T-cell (primary cell): ENCODE measurements at regions not wholly inside any gene's neighbourhood (a gene's known extent, or its start where the extent isn't known, plus 50 kb on each side); places are given as distances from the start of the nearest gene placed in this dataset.

ENCODE experiments used
- ATAC-seq, 4 experiments: fragments of 200-7000 bp in 3 of 4; fragments of 150-1000 bp in 1 of 4; cut with Tn5 transposase; replicated peaks in 1 of 4; 1 replicate in 3 of 4; 2 replicates in 1 of 4; pipeline ENCODE4 v1.10.0; 2021; ENCODE audit warnings: moderate library complexity in 3 of 4, mild to moderate bottlenecking in 2 of 4, moderate number of reproducible peaks in 1 of 4
- CTCF ChIA-PET, 2 donors: fragments of 300-600 bp; sonication (Branson Sonifier 250); formaldehyde crosslinking; loops; one replicate each; lab custom pipeline; 2022; ENCODE audit warnings: antibody characterized with exemption in 2 of 2; lab: Charles Lee
- POLR2A ChIA-PET, 2 donors: fragments of 300-600 bp; sonication (Branson Sonifier 250); formaldehyde crosslinking; loops; one replicate each; lab custom pipeline; 2022; ENCODE audit warnings: antibody characterized with exemption in 2 of 2; lab: Charles Lee
- DNase-seq, 35 experiments: peaks; one replicate each; pipeline versions ENCODE4 v3.0.0 to v3.0.0-alpha.2; 2013 to 2023
- H3K27ac ChIP-seq: one replicate; pipeline ENCODE4 v1.5.1; 2013; ENCODE audit warnings: low read length
- H3K27me3 ChIP-seq, 2 experiments: replicated peaks in 1 of 2; 1 replicate in 1 of 2; 2 replicates in 1 of 2; pipeline versions ENCODE4 v1.6.1 to v1.7.0; 2013; ENCODE audit warnings: low read length in 1 of 2, mixed read lengths in 1 of 2; ENCODE audit not compliant: control insufficient read depth in 2 of 2, insufficient read depth in 2 of 2; ENCODE audit errors: extremely low read depth in 1 of 2
- H3K36me3 ChIP-seq, 2 donors: 1 replicate in 1 of 2; 2 replicates in 1 of 2; pipeline versions ENCODE4 v1.6.1 to v1.7.0; 2013; ENCODE audit warnings: low read length in 1 of 2; ENCODE audit not compliant: control insufficient read depth in 2 of 2, insufficient read depth in 1 of 2; ENCODE audit errors: extremely low read depth in 1 of 2
- H3K4me1 ChIP-seq, 2 experiments: 1 replicate in 1 of 2; 2 replicates in 1 of 2; pipeline versions ENCODE4 v1.6.1 to v1.7.0; 2013; ENCODE audit warnings: low read length in 2 of 2, mixed read lengths in 1 of 2; ENCODE audit not compliant: insufficient read depth in 2 of 2, control insufficient read depth in 1 of 2; ENCODE audit errors: extremely low read depth in 1 of 2
- H3K4me3 ChIP-seq, 2 donors: 1 replicate in 1 of 2; 2 replicates in 1 of 2; pipeline versions ENCODE4 v1.5.1 to v1.7.0; 2013; ENCODE audit warnings: mild to moderate bottlenecking in 2 of 2, low read length in 1 of 2, moderate library complexity in 1 of 2; ENCODE audit not compliant: control insufficient read depth in 1 of 2; ENCODE audit errors: extremely low read depth in 1 of 2
- H3K9me3 ChIP-seq: 2 replicates; pipeline ENCODE4 v1.7.0; 2013
- H3K27ac Mint-ChIP-seq, 2 donors: one replicate each; pipeline ENCODE4 v1.8.0; 2020 to 2021; ENCODE audit warnings: mild to moderate bottlenecking in 2 of 2, mixed read lengths in 2 of 2
- H3K27me3 Mint-ChIP-seq, 2 donors: one replicate each; pipeline ENCODE4 v1.8.0; 2021 to 2022; ENCODE audit warnings: mixed read lengths in 2 of 2
- H3K36me3 Mint-ChIP-seq: one replicate; pipeline ENCODE4 v1.8.0; 2021; ENCODE audit warnings: mixed read lengths
- H3K4me1 Mint-ChIP-seq, 3 donors: one replicate each; pipeline ENCODE4 v1.8.0; 2020 to 2022; ENCODE audit warnings: mixed read lengths in 3 of 3, mild to moderate bottlenecking in 1 of 3
- H3K4me3 Mint-ChIP-seq, 3 donors: one replicate each; pipeline ENCODE4 v1.8.0; 2020 to 2022; ENCODE audit warnings: mild to moderate bottlenecking in 3 of 3, mixed read lengths in 3 of 3, moderate library complexity in 3 of 3
- H3K9me3 Mint-ChIP-seq, 3 donors: one replicate each; pipeline ENCODE4 v1.8.0; 2020 to 2022; ENCODE audit warnings: mixed read lengths in 3 of 3
- WGBS: methylation state at CpG from one replicate; pipeline ENCODE4 v1.1.5; 2013; ENCODE audit warnings: missing lambda C conversion rate; ENCODE audit not compliant: insufficient coverage; 5-methylcytosine and 5-hydroxymethylcytosine counted together

DNA sequence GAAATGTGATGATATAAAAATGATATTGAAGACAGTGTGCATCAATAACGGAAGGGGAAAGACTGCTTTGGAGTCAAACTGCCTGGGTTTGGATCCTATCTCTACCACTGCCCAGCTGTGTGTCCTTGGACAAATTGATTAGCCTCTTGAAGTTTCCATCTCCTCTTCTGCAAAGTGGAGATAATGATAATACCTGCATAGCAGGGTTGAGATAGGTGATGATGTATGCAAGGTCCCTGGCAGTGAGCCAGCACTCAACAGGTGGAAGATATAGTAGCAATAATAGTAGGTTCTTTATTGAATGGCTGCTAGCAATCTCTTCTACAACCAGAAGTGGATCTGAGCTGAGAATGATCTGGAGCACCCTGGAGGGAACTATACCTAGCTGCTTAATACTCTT lies 166.7 kb downstream of the MIS18A start:
- no peaks in the 10 kb centered on the region for H3K9me3 Mint-ChIP-seq
- no peak overlapping the region for H3K27ac Mint-ChIP-seq
- H3K9me3 ChIP-seq, result no peaks in the 10 kb centered on the region
- peaks cover 7 to 14% of the 10 kb centered on the region in 2 donors for H3K27me3 Mint-ChIP-seq
- no peak overlapping the region for H3K27ac ChIP-seq
- no peaks in the 10 kb centered on the region for H3K36me3 ChIP-seq
- no peaks in the 10 kb centered on the region for H3K4me1 ChIP-seq
- no peak for ATAC-seq
- no peaks in the 10 kb centered on the region for H3K36me3 Mint-ChIP-seq
- no peak for DNase-seq
- no peak overlapping the region for H3K4me3 Mint-ChIP-seq
- no peaks in the 10 kb centered on the region for H3K4me1 Mint-ChIP-seq
- H3K4me3 ChIP-seq, result no peak overlapping the region
- POLR2A ChIA-PET, result no interaction called here
- CTCF ChIA-PET, result no interaction called here
- no peaks in the 10 kb centered on the region for H3K27me3 ChIP-seq
- WGBS, result 100% methylated on average over 1 of the region's 1 CpG

DNA sequence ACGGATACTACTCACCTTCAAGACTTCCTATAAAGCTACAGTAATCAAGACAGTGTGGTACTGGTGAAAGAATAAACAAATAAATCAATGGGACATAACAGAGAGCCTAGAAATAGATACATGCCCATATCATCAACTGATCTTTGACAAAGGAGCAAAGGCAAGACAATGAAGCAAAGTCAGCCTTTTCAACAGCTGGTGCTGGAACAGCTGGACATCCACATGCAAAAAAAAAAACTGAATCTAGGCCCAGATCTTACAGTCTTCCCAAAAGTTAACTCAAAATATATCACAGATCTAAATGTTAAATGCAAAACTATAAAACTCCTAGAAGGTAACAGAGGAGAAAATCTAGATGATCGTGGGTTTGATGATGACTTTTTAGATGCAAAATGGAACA lies 170.3 kb downstream of the MIS18A start:
- H3K36me3 ChIP-seq, result no peaks in the 10 kb centered on the region
- Mint-ChIP-seq H3K9me3 (no peaks in the 10 kb centered on the region), H3K36me3 (no peaks in the 10 kb centered on the region), H3K4me1 (no peaks in the 10 kb centered on the region), H3K27ac (no peak overlapping the region), H3K27me3 (peaks cover 9 to 15% of the 10 kb centered on the region in 2 donors), H3K4me3 (no peak overlapping the region)
- H3K27ac ChIP-seq, result no peak overlapping the region
- H3K4me1 ChIP-seq, result no peaks in the 10 kb centered on the region
- no peaks in the 10 kb centered on the region for H3K27me3 ChIP-seq
- WGBS, result no CpG with 5 or more reads among the region's 2 CpGs
- POLR2A ChIA-PET, result no interaction called here
- H3K4me3 ChIP-seq, result no peak overlapping the region
- ATAC-seq (no peak), DNase-seq (no peak)
- CTCF ChIA-PET, result no interaction called here
- H3K9me3 ChIP-seq, result no peaks in the 10 kb centered on the region

DNA sequence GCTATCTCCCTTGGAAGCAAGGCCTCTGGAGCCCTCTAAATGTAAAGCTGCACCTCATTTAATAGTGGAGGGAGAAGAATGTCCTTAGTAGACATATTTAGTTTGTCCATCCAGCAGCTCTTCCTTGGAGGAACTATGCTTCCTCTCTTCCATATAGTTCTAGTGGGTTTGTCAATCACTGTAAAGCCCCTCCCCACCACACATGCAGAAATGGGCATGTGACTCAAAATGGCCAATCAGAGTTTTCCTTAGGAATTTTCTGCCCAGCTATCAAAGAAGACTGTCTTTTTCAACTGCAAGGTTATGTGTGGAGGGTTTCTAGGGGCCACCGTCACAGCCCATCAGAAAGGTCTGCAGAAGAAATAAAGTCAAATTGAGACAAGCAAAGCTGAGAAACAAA lies 175.5 kb downstream of the MIS18A start:
- ATAC-seq, result no peak
- H3K4me1 ChIP-seq, result no peaks in the 10 kb centered on the region
- POLR2A ChIA-PET, result no interaction called here
- Mint-ChIP-seq H3K4me3 (no peak overlapping the region), H3K27ac (no peak overlapping the region), H3K27me3 (peaks cover 6 to 18% of the 10 kb centered on the region in 2 donors), H3K9me3 (no peaks in the 10 kb centered on the region), H3K4me1 (no peaks in the 10 kb centered on the region), H3K36me3 (no peaks in the 10 kb centered on the region)
- DNase-seq, result no peak
- CTCF ChIA-PET, result no interaction called here
- H3K36me3 ChIP-seq, result no peaks in the 10 kb centered on the region
- no peaks in the 10 kb centered on the region for H3K9me3 ChIP-seq
- no CpG with 5 or more reads among the region's 1 CpG for WGBS
- peaks cover 2 to 12% of the 10 kb centered on the region in 2 experiments for H3K27me3 ChIP-seq
- no peak overlapping the region for H3K27ac ChIP-seq
- no peak overlapping the region for H3K4me3 ChIP-seq

DNA sequence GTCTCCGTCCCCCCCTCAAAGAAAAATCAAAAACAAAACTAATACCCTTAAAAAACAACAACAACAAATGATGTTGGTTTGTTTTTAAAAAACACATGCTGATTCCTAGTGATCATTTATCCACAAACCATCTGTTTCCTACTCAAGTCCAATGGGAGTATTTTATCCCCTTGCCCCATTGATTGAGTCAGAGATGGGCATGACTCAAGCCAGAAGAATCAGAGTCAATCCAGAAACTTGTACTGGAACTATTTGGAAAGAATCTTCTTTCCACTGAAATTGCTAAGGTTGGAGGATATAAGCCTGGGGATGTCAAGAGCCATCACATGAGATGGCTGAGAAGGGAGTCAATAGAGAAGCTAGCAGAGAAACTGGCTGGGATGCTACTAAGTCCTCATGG lies 176.4 kb downstream of the MIS18A start:
- no peak for ATAC-seq

DNA sequence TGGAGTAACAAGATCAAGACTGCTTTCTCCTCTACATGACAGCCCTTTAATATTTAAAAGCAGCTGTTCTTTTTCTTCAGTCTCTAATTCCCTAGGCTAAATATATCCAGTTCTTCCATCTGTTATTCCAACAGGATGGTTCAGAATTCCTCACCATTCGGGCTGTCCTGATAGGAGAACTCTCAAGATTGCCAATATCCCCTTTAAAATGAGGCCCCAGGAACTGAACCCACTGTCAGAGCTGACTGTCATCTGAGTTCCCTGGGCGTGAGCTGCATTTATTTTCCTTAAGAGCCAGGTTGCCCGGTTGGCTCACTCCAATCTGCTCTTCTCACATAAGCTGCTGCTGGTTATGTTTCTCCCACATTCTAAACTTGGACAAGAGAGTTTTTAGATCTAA lies 177.6 kb downstream of the MIS18A start:
- Mint-ChIP-seq H3K36me3 (no peaks in the 10 kb centered on the region), H3K4me3 (no peak overlapping the region), H3K9me3 (no peaks in the 10 kb centered on the region), H3K4me1 (no peaks in the 10 kb centered on the region), H3K27ac (no peak overlapping the region), H3K27me3 (peaks cover 6 to 19% of the 10 kb centered on the region in 2 donors)
- Histone ChIP-seq H3K4me1 (no peaks in the 10 kb centered on the region), H3K4me3 (no peak overlapping the region), H3K27me3 (peaks cover 2 to 15% of the 10 kb centered on the region in 2 experiments), H3K27ac (no peak overlapping the region), H3K36me3 (no peaks in the 10 kb centered on the region), H3K9me3 (no peaks in the 10 kb centered on the region)
- ChIA-PET POLR2A (no interaction called here), CTCF (no interaction called here)
- no peak for DNase-seq
- 29% methylated on average over 1 of the region's 3 CpGs for WGBS
- no peak for ATAC-seq

More for the DNA sequence above, 176.4 kb downstream of the MIS18A start:
- Histone ChIP-seq H3K36me3 (no peaks in the 10 kb centered on the region), H3K27me3 (peaks cover 2 to 12% of the 10 kb centered on the region in 2 experiments), H3K4me1 (no peaks in the 10 kb centered on the region), H3K4me3 (no peak overlapping the region), H3K27ac (no peak overlapping the region), H3K9me3 (no peaks in the 10 kb centered on the region)
- no peak overlapping the region for H3K27ac Mint-ChIP-seq
- no peaks in the 10 kb centered on the region for H3K4me1 Mint-ChIP-seq
- no peaks in the 10 kb centered on the region for H3K9me3 Mint-ChIP-seq
- H3K36me3 Mint-ChIP-seq, result no peaks in the 10 kb centered on the region
- no peak overlapping the region for H3K4me3 Mint-ChIP-seq
- DNase-seq, result no peak
- peaks cover 6 to 18% of the 10 kb centered on the region in 2 donors for H3K27me3 Mint-ChIP-seq
- CTCF ChIA-PET, result no interaction called here
- POLR2A ChIA-PET, result no interaction called here
- WGBS, result no CpG with 5 or more reads among the region's 1 CpG

DNA sequence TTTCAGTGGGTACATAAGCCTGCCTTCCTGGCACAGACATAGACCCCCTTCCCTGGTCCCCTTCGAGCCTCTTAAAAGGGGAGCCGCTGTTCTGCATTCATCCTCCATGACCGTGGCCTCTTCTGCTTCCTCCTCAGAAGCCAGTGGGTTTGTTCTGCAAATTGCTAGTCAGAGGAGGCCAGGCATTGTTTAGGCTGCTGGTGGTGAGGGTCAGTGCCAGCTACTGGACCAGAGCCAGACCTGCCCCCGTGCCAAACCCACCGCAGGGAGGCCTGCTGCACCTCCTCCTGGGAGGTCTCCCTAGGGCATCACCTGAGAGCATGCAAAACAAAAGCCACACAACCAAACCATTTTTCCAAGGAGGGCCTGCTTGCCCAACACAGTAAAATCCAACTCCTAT lies 178.4 kb downstream of the MIS18A start:
- Histone ChIP-seq H3K27me3 (peaks cover 2 to 16% of the 10 kb centered on the region in 2 experiments), H3K4me1 (no peaks in the 10 kb centered on the region), H3K27ac (no peak overlapping the region), H3K36me3 (no peaks in the 10 kb centered on the region), H3K4me3 (no peak overlapping the region), H3K9me3 (no peaks in the 10 kb centered on the region)
- 74% methylated on average over 2 of the region's 5 CpGs for WGBS
- DNase-seq (no peak), ATAC-seq (no peak)
- POLR2A ChIA-PET, result no interaction called here
- Mint-ChIP-seq H3K27ac (no peak overlapping the region), H3K4me1 (no peaks in the 10 kb centered on the region), H3K4me3 (no peak overlapping the region), H3K27me3 (peaks cover 6 to 19% of the 10 kb centered on the region in 2 donors), H3K36me3 (no peaks in the 10 kb centered on the region), H3K9me3 (no peaks in the 10 kb centered on the region)
- CTCF ChIA-PET, result no interaction called here

DNA sequence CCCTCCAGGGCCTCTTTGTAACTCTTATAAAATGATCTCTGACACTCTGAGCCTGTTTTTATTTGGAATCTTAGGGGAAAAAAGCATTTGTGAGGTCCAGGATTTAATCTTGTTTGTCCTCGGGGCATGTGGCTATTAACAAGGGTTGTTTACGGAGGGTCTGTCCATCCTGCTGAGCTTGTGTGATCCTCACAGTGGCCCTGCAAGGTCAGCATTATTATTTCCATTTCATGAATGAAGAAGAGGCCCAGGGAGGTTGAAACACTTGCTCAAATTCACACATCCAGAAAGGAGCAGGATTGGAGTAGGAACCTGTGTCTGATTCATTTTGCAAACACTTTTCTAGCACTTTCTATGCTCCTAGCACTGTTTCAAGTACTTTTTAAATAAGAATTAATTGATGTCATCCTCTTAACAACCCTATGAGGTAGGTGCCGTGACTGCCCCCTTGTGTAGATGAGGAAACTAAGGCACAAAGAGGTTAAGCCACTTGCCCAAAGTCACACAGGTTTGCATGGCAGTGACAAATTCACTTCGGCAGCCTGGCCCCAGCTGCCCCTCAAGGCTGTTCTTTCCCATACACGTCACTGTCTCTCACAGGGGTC lies 178.9 kb downstream of the MIS18A start:
- Mint-ChIP-seq H3K36me3 (no peaks in the 10 kb centered on the region), H3K9me3 (no peaks in the 10 kb centered on the region), H3K4me1 (no peaks in the 10 kb centered on the region), H3K27me3 (peaks cover 6 to 22% of the 10 kb centered on the region in 2 donors), H3K4me3 (no peak overlapping the region), H3K27ac (no peak overlapping the region)
- peaks cover 2 to 16% of the 10 kb centered on the region in 2 experiments for H3K27me3 ChIP-seq
- no peak overlapping the region for H3K4me3 ChIP-seq
- no peak overlapping the region for H3K27ac ChIP-seq
- no peak for ATAC-seq
- POLR2A ChIA-PET, result no interaction called here
- no peaks in the 10 kb centered on the region for H3K36me3 ChIP-seq
- WGBS, result 68% methylated on average over 2 of the region's 5 CpGs
- DNase-seq, result peak in 1 of 35 experiments; percentile 2
- no peaks in the 10 kb centered on the region for H3K4me1 ChIP-seq
- no peaks in the 10 kb centered on the region for H3K9me3 ChIP-seq
- CTCF ChIA-PET, result no interaction called here
